Osteoblast (primary cell): ENCODE measurements at regions not wholly inside any gene's neighbourhood (a gene's known extent, or its start where the extent isn't known, plus 50 kb on each side); places are given as distances from the start of the nearest gene placed in this dataset.

Experiments
- DNase-seq: peaks from one replicate; pipeline ENCODE4 v3.0.0; 2011; ENCODE audit warnings: low spot score, mixed read lengths; ENCODE audit not compliant: insufficient read length; ENCODE audit errors: missing footprints
- H2AFZ ChIP-seq: 2 replicates; pipeline ENCODE4 v1.6.0; 2011; ENCODE audit warnings: mild to moderate bottlenecking, low read length
- H3K27ac ChIP-seq: 2 replicates; pipeline ENCODE4 v1.5.1; 2011; ENCODE audit warnings: mild to moderate bottlenecking, low read depth, low read length, moderate library complexity
- H3K27me3 ChIP-seq: 2 replicates; pipeline ENCODE4 v1.6.0; 2012; ENCODE audit warnings: mild to moderate bottlenecking, control low read depth, inconsistent platforms, low read length, moderate library complexity; ENCODE audit not compliant: insufficient read depth
- H3K36me3 ChIP-seq: 2 replicates; pipeline ENCODE4 v1.5.1; 2011; ENCODE audit warnings: mild to moderate bottlenecking, low read length, control low read depth, moderate library complexity; ENCODE audit not compliant: insufficient read depth
- H3K4me1 ChIP-seq: 2 replicates; pipeline ENCODE4 v1.5.1; 2011; ENCODE audit warnings: mild to moderate bottlenecking, low read length, control low read depth, moderate library complexity; ENCODE audit not compliant: insufficient read depth
- H3K4me2 ChIP-seq: 2 replicates; pipeline ENCODE4 v1.6.0; 2011; ENCODE audit warnings: mild to moderate bottlenecking, low read length; ENCODE audit not compliant: insufficient read depth
- H3K4me3 ChIP-seq: fragments of 200-600 bp; sonication (generic); 3 replicates; pipeline ENCODE4 v1.5.1; 2012; ENCODE audit warnings: mild to moderate bottlenecking, low read length, inconsistent platforms; ENCODE audit not compliant: insufficient read depth
- H3K79me2 ChIP-seq: 2 replicates; pipeline ENCODE4 v1.6.0; 2012; ENCODE audit warnings: mild to moderate bottlenecking, low read length, control low read depth, inconsistent platforms; ENCODE audit not compliant: insufficient read depth
- H3K9me3 ChIP-seq: 2 replicates; pipeline ENCODE4 v1.5.1; 2011; ENCODE audit warnings: low read depth, low read length, control low read depth
- H4K20me1 ChIP-seq: 2 replicates; pipeline ENCODE4 v1.6.0; 2012; ENCODE audit warnings: mild to moderate bottlenecking, low read length, control low read depth; ENCODE audit not compliant: insufficient read depth
- TF ChIP-seq, protein P1 (sequence below): IDR thresholded peaks from 2 replicates; pipeline ENCODE4 v1.5.1; 2011; ENCODE audit warnings: mild to moderate bottlenecking, low read depth, low read length, moderate library complexity; ENCODE audit errors: extremely low read depth

DNA sequence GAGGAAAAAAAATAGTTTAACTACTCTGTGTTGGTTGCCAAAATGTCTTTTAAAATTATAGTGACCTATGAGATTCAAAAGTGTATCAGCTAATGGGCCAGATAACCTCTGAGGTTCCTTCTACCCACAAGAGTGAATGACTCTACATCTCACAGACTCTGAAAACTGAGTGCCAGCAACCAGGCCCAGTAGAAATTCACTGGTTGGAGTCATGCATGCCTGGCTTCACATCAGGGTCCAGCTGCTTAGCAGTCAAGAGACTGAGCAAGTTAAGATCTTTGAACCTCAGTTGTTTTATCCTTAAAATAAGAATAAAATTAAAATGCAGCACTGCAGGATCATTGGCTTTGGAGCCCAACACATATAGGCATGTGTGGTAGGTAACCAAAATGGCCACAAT lies 342.6 kb upstream of the NFIA start:
- Histone ChIP-seq H3K36me3 (no peaks in the 10 kb centered on the region), H3K4me1 (no peaks in the 10 kb centered on the region), H3K27me3 (no peaks in the 10 kb centered on the region), H3K27ac (no peak overlapping the region), H3K4me3 (no peak overlapping the region), H3K9me3 (no peaks in the 10 kb centered on the region), H3K4me2 (no peak overlapping the region), H3K79me2 (no peaks in the 10 kb centered on the region), H2AFZ (no peak overlapping the region), H4K20me1 (no peaks in the 10 kb centered on the region)
- DNase-seq = no peak
- TF ChIP-seq, protein P1, sequence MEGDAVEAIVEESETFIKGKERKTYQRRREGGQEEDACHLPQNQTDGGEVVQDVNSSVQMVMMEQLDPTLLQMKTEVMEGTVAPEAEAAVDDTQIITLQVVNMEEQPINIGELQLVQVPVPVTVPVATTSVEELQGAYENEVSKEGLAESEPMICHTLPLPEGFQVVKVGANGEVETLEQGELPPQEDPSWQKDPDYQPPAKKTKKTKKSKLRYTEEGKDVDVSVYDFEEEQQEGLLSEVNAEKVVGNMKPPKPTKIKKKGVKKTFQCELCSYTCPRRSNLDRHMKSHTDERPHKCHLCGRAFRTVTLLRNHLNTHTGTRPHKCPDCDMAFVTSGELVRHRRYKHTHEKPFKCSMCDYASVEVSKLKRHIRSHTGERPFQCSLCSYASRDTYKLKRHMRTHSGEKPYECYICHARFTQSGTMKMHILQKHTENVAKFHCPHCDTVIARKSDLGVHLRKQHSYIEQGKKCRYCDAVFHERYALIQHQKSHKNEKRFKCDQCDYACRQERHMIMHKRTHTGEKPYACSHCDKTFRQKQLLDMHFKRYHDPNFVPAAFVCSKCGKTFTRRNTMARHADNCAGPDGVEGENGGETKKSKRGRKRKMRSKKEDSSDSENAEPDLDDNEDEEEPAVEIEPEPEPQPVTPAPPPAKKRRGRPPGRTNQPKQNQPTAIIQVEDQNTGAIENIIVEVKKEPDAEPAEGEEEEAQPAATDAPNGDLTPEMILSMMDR = no peak

DNA sequence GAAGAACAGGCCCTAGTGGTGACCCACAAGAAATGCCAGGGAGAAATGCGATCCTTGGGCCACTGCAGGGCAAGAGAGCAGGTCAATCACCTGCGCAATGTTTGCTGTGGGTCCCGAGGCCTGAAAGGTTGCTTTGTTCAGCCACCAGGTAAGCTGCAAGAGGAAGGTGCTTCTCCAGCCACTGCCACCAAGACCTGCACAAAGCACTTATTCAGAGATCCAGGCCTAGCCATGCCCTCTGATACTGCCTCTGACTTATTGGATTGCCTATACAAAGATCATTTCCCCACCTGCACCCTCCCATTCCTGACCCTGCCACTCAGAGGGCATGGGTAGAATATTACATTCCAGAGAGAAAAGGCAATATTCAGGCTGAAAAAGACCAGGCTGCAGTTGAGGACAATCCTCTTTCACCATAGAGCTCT lies 349.4 kb upstream of the NFIA start:
- H2AFZ ChIP-seq = no peak overlapping the region
- no peak overlapping the region for H3K4me3 ChIP-seq
- no peak overlapping the region for H3K4me2 ChIP-seq
- DNase-seq = no peak
- H4K20me1 ChIP-seq = no peaks in the 10 kb centered on the region
- H3K27ac ChIP-seq = no peak overlapping the region
- H3K27me3 ChIP-seq = no peaks in the 10 kb centered on the region
- no peaks in the 10 kb centered on the region for H3K36me3 ChIP-seq
- TF ChIP-seq, protein P1 = no peak
- H3K79me2 ChIP-seq = no peaks in the 10 kb centered on the region
- H3K4me1 ChIP-seq = no peaks in the 10 kb centered on the region
- H3K9me3 ChIP-seq = no peaks in the 10 kb centered on the region

DNA sequence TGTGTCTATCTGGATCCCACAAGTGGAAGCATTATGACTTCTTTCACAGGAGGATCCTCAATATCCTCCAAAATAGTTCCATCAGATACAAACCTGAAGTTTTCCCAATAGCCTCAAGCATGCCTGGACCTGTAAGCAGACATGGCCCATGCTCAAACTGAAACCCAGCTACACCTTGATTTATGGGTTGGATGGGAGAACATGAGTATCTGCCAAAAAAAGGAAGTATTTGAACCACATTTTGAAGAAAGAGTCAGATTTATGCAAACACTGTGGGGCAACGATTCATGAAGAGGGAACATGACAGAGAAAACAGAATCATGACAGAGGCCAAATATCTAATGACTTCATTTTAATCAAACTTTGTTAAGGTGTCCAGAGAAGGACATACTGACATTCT lies 351.0 kb upstream of the NFIA start:
- Histone ChIP-seq H3K4me1 (no peaks in the 10 kb centered on the region), H2AFZ (no peak overlapping the region), H3K27ac (no peak overlapping the region), H4K20me1 (no peaks in the 10 kb centered on the region), H3K9me3 (no peaks in the 10 kb centered on the region), H3K27me3 (no peaks in the 10 kb centered on the region), H3K4me2 (no peak overlapping the region), H3K36me3 (no peaks in the 10 kb centered on the region), H3K79me2 (no peaks in the 10 kb centered on the region), H3K4me3 (no peak overlapping the region)
- TF ChIP-seq, protein P1 = no peak
- no peak for DNase-seq

DNA sequence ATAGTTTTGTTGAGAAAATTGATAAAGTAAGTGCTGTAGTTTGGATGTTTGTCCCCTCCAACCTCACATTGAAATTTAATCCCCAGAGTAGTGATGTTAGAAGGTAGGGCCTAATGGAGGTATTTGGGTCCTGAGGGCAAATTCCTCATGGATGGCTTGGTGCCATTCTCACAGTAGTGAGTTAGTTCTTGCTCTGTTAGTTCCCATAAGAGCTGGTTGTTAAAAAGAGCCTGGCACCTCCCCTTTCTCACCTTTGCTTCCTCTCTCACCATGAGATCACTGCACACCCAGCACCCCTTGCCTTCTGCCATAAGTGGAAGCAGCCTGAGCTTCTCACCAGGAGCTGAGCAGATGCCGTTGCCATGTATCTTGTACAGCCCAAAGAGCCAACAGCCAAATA lies 354.8 kb upstream of the NFIA start:
- H3K27me3 ChIP-seq = no peaks in the 10 kb centered on the region
- no peaks in the 10 kb centered on the region for H3K4me1 ChIP-seq
- no peak overlapping the region for H2AFZ ChIP-seq
- no peak overlapping the region for H3K4me2 ChIP-seq
- no peaks in the 10 kb centered on the region for H3K79me2 ChIP-seq
- no peak overlapping the region for H3K4me3 ChIP-seq
- H4K20me1 ChIP-seq = no peaks in the 10 kb centered on the region
- H3K9me3 ChIP-seq = no peaks in the 10 kb centered on the region
- TF ChIP-seq, protein P1 = no peak
- no peak for DNase-seq
- no peaks in the 10 kb centered on the region for H3K36me3 ChIP-seq
- no peak overlapping the region for H3K27ac ChIP-seq
